Activated CD4-positive, alpha-beta T cell treated with anti-CD3 and anti-CD28 coated beads, Interleukin-10, Interleukin-2, amounts not matched to agents 100 ng/mL and 50 ng/mL, durations not matched to agents 16 hours and 8 hours (primary cell): ENCODE measurements at regions not wholly inside any gene's neighbourhood (a gene's known extent, or its start where the extent isn't known, plus 50 kb on each side); places are given as distances from the start of the nearest gene placed in this dataset.
A peak's percentile ranks its signal among the peaks of the same experiment; 100 is the strongest.
"Not testable (repeated sequence)": the region's sequence is repeated elsewhere in the genome, so short reads cannot be mapped to it uniquely, and the experiment has no call there.

ENCODE experiments used
- DNase-seq: peaks from one replicate; pipeline ENCODE4 v3.0.0-alpha.2; 2020

- DNase-seq = no peak
Observed at GRCh38 chr1:29798699-29799566, 562.6 kb downstream of the PTPRU start.

- DNase-seq = not testable (repeated sequence)
Observed at GRCh38 chr1:29797125-29797524, 560.8 kb downstream of the PTPRU start.

GRCh38 chr1:29795965-29796364 lies 559.6 kb downstream of the PTPRU start:
- not testable (repeated sequence) for DNase-seq

GRCh38 chr1:29793653-29794348 lies 557.5 kb downstream of the PTPRU start:
- no peak for DNase-seq

GRCh38 chr1:29793101-29793546 lies 556.8 kb downstream of the PTPRU start:
- peak; percentile 84 for DNase-seq

- no peak for DNase-seq
Observed at GRCh38 chr1:29789910-29790247, 553.6 kb downstream of the PTPRU start.

GRCh38 chr1:29789221-29789909 lies 553.0 kb downstream of the PTPRU start:
- DNase-seq = no peak

GRCh38 chr1:29786791-29787732 lies 550.7 kb downstream of the PTPRU start:
- no peak for DNase-seq

GRCh38 chr1:29786195-29786594 lies 549.9 kb downstream of the PTPRU start:
- no peak for DNase-seq

- no peak for DNase-seq
Observed at GRCh38 chr1:29785554-29785953, 549.2 kb downstream of the PTPRU start.

- DNase-seq = no peak
Observed at GRCh38 chr1:29785137-29785527, 548.8 kb downstream of the PTPRU start.

- DNase-seq = no peak
Observed at GRCh38 chr1:29784276-29785136, 548.2 kb downstream of the PTPRU start.

- DNase-seq = no peak
Observed at GRCh38 chr1:29783508-29784275, 547.4 kb downstream of the PTPRU start.

GRCh38 chr1:29782846-29783507 lies 546.7 kb downstream of the PTPRU start:
- no peak for DNase-seq

- DNase-seq = no peak
Observed at GRCh38 chr1:29779146-29779545, 542.8 kb downstream of the PTPRU start.

- DNase-seq = peak; percentile 52
Observed at GRCh38 chr1:29777522-29777921, 541.2 kb downstream of the PTPRU start.

- DNase-seq = no peak
Observed at GRCh38 chr1:29774355-29774754, 538.0 kb downstream of the PTPRU start.

- no peak for DNase-seq
Observed at GRCh38 chr1:29772584-29773100, 536.3 kb downstream of the PTPRU start.

GRCh38 chr1:29767769-29768425 lies 531.6 kb downstream of the PTPRU start:
- no peak for DNase-seq
